Lower leg skin (tissue), 4 donors: ENCODE measurements at regions not wholly inside any gene's neighbourhood (a gene's known extent, or its start where the extent isn't known, plus 50 kb on each side); places are given as distances from the start of the nearest gene placed in this dataset.

Source experiments
- DNase-seq, 2 donors: peaks; one replicate each; pipeline ENCODE4 v3.0.0-alpha.2; 2019; ENCODE audit warnings: low spot score in 2 of 2
- H3K4me3 ChIP-seq: fragments of 200-600 bp; sonication (generic); 2 replicates; pipeline ENCODE4 v1.5.1; 2017; ENCODE audit warnings: mild to moderate bottlenecking, low read depth; ENCODE audit not compliant: poor library complexity, severe bottlenecking
- CTCF ChIP-seq, 3 donors: fragments of 450-650 bp; IDR thresholded peaks; one replicate each; pipeline ENCODE4 v1.5.1; 2016; ENCODE audit warnings: antibody characterized with exemption in 3 of 3, mild to moderate bottlenecking in 3 of 3, moderate library complexity in 2 of 3
- POLR2A ChIP-seq, 2 donors: fragments of 450-650 bp; IDR thresholded peaks; one replicate each; pipeline ENCODE4 v1.6.1; 2016 to 2017; ENCODE audit warnings: antibody characterized with exemption in 2 of 2, mild to moderate bottlenecking in 1 of 2, moderate library complexity in 1 of 2
- whole genome bisulfite sequencing, 2 donors: methylation state at CpG; one replicate each; pipeline ENCODE4 v1.1.5; 2018; 5-methylcytosine and 5-hydroxymethylcytosine counted together
- intact Hi-C: fragments of 100-400 bp; cut with DNase I; formaldehyde crosslinking; loops from one replicate; pipeline ENCODE4 v1.15.0; 2023; ENCODE audit warnings: low total_unique reads

- DNase-seq, result no peak
- H3K4me3 ChIP-seq, result no peak overlapping the region
- intact Hi-C loops, result no loop called here
- TF ChIP-seq CTCF (IDR thresholded peaks at IDR 0.05) (no peak), POLR2A (IDR thresholded peaks at IDR 0.05) (no peak)
- 88 to 90% methylated on average over 3 of the region's 3 CpGs for WGBS, 2 donors
Measured at GRCh38 chr16:65641049-65641761, 519.3 kb upstream of the CDH11 start.

- WGBS, 2 donors, result 82 to 92% methylated on average over 1 of the region's 1 CpG
- H3K4me3 ChIP-seq, result no peak overlapping the region
- intact Hi-C loops, result no loop called here
- DNase-seq, result no peak
- TF ChIP-seq CTCF (IDR thresholded peaks at IDR 0.05) (no peak), POLR2A (IDR thresholded peaks at IDR 0.05) (no peak)
Measured at GRCh38 chr16:65634833-65635232, 513.0 kb upstream of the CDH11 start.

- H3K4me3 ChIP-seq, result no peak overlapping the region
- TF ChIP-seq POLR2A (IDR thresholded peaks at IDR 0.05) (no peak), CTCF (IDR thresholded peaks at IDR 0.05) (no peak)
- DNase-seq, result no peak
- 72 to 73% methylated on average over 5 of the region's 5 CpGs for WGBS, 2 donors
- intact Hi-C loops, result no loop called here
Measured at GRCh38 chr16:65634291-65634690, 512.4 kb upstream of the CDH11 start.

- no peak for TF ChIP-seq CTCF (IDR thresholded peaks at IDR 0.05)
- no peak for TF ChIP-seq POLR2A (IDR thresholded peaks at IDR 0.05)
- intact Hi-C loops, result no loop called here
- no peak overlapping the region for H3K4me3 ChIP-seq
- 46 to 58% methylated on average over 2 of the region's 2 CpGs for WGBS, 2 donors
- DNase-seq, result no peak
Measured at GRCh38 chr16:65624666-65625065, 502.8 kb upstream of the CDH11 start.

- intact Hi-C loops, result no loop called here
- TF ChIP-seq CTCF (IDR thresholded peaks at IDR 0.05), result no peak
- no peak for DNase-seq
- 83 to 87% methylated on average over 2 of the region's 2 CpGs for WGBS, 2 donors
- no peak overlapping the region for H3K4me3 ChIP-seq
Measured at GRCh38 chr16:65624229-65624628, 502.4 kb upstream of the CDH11 start.

GRCh38 chr16:65622871-65623270, 501.0 kb upstream of the CDH11 start:
- TF ChIP-seq CTCF (IDR thresholded peaks at IDR 0.05) (no peak), POLR2A (IDR thresholded peaks at IDR 0.05) (no peak)
- intact Hi-C loops, result no loop called here
- no peak overlapping the region for H3K4me3 ChIP-seq
- no peak for DNase-seq
- 90 to 91% methylated on average over 4 of the region's 4 CpGs for WGBS, 2 donors
